NCI-H460 (cell line): ENCODE measurements at regions not wholly inside any gene's neighbourhood (a gene's known extent, or its start where the extent isn't known, plus 50 kb on each side); places are given as distances from the start of the nearest gene placed in this dataset.
"Not testable (repeated sequence)": the region's sequence is repeated elsewhere in the genome, so short reads cannot be mapped to it uniquely, and the experiment has no call there.

Experiments used
- DNase-seq: peaks from one replicate; pipeline ENCODE4 v3.0.0-alpha.2; 2016; ENCODE audit warnings: low read depth; ENCODE audit errors: extremely low read depth

- no peak for DNase-seq
Observed at GRCh38 chr2:12617366-12617765, 99.4 kb upstream of the TRIB2 start.

DNA sequence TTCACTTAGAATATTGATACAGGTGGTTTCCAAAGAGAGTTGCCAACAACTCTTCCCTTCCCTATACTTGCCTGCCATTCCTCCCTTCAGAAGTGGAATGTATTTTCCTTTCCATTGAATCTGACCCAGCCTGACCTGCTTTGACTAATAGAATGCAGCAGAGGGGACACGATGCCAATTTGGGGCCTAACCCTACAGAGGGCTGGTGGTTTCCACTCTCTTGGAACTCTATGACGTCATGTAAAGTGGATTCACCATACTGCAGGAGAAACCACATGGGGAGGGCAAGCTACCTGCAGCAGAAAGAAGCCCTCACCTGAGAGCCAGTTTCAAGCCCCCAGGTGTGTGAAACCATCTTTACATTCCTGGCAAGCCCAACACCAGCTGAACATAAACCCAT is 98.9 kb upstream of the TRIB2 start:
- DNase-seq, result no peak

DNA sequence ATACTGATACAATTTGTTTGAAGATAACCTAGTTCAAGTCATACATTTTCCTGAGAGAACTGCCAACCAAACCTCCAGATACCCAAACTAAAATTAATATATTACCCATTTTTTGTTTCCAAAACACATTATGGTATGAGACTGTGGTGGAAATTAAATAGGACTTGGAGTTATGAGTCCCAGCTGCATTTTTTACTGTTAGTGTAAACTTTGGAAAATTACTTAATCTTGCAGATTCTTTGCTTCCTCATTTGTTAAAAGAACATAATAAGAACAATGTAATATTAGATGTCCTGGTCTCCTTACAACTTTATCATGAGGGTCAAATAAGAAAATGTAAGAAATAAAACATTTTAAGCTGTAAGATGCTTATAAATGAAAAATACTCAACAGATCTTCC is 98.2 kb upstream of the TRIB2 start:
- DNase-seq, result no peak

DNA sequence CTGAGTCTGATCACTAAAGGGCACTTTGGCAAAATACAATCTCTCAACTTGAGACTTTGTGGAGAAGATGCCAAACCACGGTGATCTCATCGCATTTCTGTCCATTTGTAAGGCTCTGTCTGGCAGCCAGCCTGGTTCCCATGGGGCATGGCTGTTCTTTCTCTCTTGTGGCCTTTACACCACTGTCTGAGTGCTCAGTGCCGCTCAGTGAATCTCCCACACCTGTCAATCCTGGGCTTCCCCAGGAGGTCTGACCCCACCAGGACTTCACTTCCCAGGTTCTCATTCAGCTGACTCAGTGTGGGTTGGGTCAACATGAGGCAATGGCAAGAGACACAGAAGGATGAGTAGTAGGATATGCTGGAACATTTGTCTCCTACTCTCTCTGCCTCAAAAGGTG is 96.8 kb upstream of the TRIB2 start:
- no peak for DNase-seq

GRCh38 chr2:12620759-12621158 is 96.0 kb upstream of the TRIB2 start:
- DNase-seq, result no peak

GRCh38 chr2:12623051-12623450 is 93.7 kb upstream of the TRIB2 start:
- no peak for DNase-seq

DNA sequence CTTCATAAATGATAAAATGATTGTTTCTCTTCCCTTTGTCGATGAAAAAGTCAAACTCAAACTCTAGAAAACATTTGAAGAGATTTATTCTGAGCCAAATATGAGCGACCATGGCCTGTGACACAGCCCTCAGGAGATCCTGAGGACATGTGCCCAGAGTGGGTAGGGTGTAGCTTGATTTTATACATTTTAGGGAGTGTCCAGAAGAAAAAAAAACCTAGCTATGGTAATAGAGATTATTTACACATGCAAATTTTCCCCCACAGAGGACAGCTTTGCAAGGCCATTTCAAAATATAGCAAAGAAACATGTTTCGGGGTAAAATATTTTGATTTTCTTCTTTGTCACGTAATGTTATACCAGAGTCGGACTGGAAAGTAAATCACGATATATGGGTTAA is 92.4 kb upstream of the TRIB2 start:
- DNase-seq, result no peak

- no peak for DNase-seq
Observed at GRCh38 chr2:12624905-12625598, 91.7 kb upstream of the TRIB2 start.

DNA sequence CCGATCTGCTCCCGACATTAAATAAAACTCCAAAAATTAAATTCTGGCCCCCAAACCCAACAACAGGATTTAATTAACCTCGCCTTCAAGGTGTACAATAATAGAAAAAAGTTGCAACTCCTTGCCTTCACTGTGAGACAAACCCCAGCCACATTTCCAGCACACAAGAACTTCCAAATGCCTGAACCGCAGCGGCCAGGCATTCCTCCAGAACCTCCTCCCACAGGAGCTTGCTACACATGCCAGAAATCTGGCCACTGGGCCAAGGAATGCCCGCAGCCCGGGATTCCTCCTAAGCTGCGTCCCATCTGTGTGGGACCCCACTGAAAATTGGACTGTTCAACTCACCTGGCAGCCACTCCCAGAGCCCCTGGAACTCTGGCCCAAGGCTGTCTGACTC is 88.2 kb upstream of the TRIB2 start:
- DNase-seq, result not testable (repeated sequence)

DNA sequence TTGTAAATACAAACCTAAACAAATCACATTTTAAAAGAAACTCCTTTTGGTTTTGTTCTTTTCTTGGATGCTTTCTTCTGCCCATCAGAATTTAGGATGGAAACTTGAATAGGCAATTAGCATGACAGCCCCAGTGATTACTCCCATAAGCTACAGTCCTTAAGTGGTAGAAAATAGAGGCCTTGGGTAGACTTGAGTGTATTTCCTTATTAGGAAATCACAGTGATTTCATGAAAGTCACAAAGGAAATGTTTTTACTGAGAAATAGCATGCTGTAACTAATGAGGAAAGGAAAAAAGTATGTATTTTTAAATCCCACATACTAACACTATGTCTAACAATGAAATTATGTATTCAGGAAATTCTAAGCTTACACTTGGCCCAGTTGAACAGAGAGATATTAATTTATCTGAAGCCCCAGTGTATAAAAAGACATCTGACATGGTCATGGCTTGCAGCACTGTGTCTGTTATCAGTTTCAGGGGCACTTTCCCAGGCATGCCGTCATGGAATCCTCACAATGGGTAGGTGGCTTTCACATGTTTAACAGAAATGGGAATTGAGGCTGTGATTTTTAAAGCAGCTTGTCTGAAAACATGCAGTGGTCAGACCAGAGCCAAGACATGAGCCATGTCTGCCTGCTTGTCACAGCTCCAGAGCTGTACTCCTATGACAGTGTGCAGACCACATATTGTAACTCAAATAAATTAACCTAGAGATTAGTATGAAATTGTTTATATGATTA is 79.7 kb upstream of the TRIB2 start:
- DNase-seq, result no peak

GRCh38 chr2:12637754-12638153 is 79.0 kb upstream of the TRIB2 start:
- DNase-seq, result no peak

DNA sequence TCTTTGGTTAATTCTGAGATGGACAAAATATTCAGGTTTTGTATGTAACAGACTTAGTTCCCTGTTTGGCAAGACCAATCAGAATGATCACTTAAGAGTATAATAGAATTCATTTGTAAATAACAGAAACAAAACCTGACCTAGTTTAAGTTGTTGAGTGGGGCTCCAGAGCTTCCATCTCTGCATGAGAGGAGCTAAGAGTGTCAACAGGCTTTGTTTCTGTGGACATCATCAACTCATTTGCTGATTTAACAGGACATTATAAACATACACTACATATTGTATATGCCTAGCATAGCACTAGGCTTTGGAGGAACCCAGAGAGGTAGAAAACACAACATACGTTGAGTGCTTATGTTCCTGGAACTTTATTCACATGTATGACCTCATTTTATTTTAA is 75.3 kb upstream of the TRIB2 start:
- no peak for DNase-seq

GRCh38 chr2:12642332-12642731 is 74.4 kb upstream of the TRIB2 start:
- no peak for DNase-seq

- DNase-seq, result no peak
Observed at GRCh38 chr2:12642859-12643258, 73.9 kb upstream of the TRIB2 start.

GRCh38 chr2:12649602-12650400 is 66.9 kb upstream of the TRIB2 start:
- DNase-seq, result no peak

GRCh38 chr2:12651641-12652040 is 65.1 kb upstream of the TRIB2 start:
- DNase-seq, result no peak

DNA sequence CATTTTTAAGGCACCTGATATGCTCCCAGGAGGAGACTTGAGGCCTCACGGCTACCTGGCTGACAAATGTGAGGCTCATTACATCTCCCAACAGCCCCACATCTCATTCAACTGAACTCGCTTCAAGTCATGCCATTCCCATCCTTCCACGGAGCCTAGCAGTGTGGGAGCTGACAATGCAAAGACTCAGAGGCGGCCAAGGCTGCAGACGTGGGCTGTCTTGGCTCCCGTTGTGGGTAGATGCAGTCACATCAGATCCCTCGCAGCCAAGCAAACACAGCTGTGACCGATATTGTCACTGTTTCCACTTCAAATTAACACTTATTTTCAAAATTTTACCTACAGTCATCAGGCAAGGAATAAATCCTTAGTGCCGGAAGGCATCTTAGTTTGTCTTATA is 64.0 kb upstream of the TRIB2 start:
- no peak for DNase-seq

- no peak for DNase-seq
Observed at GRCh38 chr2:12657560-12657959, 59.2 kb upstream of the TRIB2 start.

- DNase-seq, result no peak
Observed at GRCh38 chr2:12658310-12658945, 58.3 kb upstream of the TRIB2 start.

DNA sequence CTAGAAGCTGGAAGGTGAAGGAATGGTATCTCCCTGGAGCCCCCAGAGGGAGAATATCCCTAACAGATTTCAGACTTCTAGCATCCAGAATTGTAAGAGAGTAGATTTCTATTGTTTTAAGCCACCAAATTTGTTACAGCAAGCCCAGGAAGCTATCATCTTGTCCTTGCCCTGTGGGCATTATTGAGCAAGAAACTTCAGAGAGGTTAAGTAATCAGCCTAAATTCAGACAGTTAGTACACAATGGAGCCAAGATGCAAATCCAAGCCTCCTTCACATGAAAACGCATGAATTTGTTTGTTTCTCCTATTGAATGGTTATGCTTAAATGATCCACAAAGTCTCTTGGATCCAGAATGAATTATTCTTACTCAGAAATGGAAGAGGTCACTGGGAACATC is 55.2 kb upstream of the TRIB2 start:
- no peak for DNase-seq

GRCh38 chr2:12663306-12664037 is 53.3 kb upstream of the TRIB2 start:
- DNase-seq, result no peak
